Astrocyte (in vitro differentiated cells and primary cell): ENCODE measurements at regions not wholly inside any gene's neighbourhood (a gene's known extent, or its start where the extent isn't known, plus 50 kb on each side); places are given as distances from the start of the nearest gene placed in this dataset.

Source experiments
- DNase-seq: peaks from one replicate; pipeline ENCODE4 v3.0.0-alpha.2; 2010; ENCODE audit warnings: low read depth
- FAIRE-seq: peaks from 2 replicates; lab custom pipeline; 2011; peaks lifted over from hg19 to GRCh38; lab: Jason Lieb, UNC
- H2AFZ ChIP-seq: 2 replicates; pipeline ENCODE4 v1.6.0; 2012; ENCODE audit warnings: low read depth, low read length, inconsistent platforms
- H3K27ac ChIP-seq: 2 replicates; pipeline ENCODE4 v1.5.1; 2011; ENCODE audit warnings: low read depth, low read length, inconsistent platforms
- H3K27me3 ChIP-seq: 2 replicates; pipeline ENCODE4 v1.6.0; 2011; ENCODE audit warnings: low read length, inconsistent platforms; ENCODE audit not compliant: insufficient read depth
- H3K36me3 ChIP-seq: 2 replicates; pipeline ENCODE4 v1.5.1; 2011; ENCODE audit warnings: low read length, inconsistent platforms; ENCODE audit not compliant: insufficient read depth
- H3K4me1 ChIP-seq: 2 replicates; pipeline ENCODE4 v1.5.1; 2011; ENCODE audit warnings: low read length, inconsistent platforms; ENCODE audit not compliant: insufficient read depth
- H3K4me2 ChIP-seq: 2 replicates; pipeline ENCODE4 v1.6.0; 2012; ENCODE audit warnings: low read length, inconsistent platforms
- H3K4me3 ChIP-seq: 2 replicates; pipeline ENCODE4 v1.5.1; 2011; ENCODE audit warnings: low read depth, mild to moderate bottlenecking, low read length, inconsistent platforms; ENCODE audit not compliant: insufficient read depth
- H3K79me2 ChIP-seq: 2 replicates; pipeline ENCODE4 v1.6.0; 2012; ENCODE audit warnings: mild to moderate bottlenecking, low read length, inconsistent platforms; ENCODE audit not compliant: insufficient read depth
- H3K9ac ChIP-seq: 2 replicates; pipeline ENCODE4 v1.6.0; 2012; ENCODE audit warnings: mild to moderate bottlenecking, low read length, inconsistent platforms
- H3K9me3 ChIP-seq: 2 replicates; pipeline ENCODE4 v1.5.1; 2012; ENCODE audit warnings: low read depth, mild to moderate bottlenecking, low read length, inconsistent platforms; ENCODE audit not compliant: insufficient read depth
- H4K20me1 ChIP-seq: 2 replicates; pipeline ENCODE4 v1.6.0; 2012; ENCODE audit warnings: low read length, inconsistent platforms; ENCODE audit not compliant: insufficient read depth
- H3K27ac Mint-ChIP-seq: one replicate; pipeline ENCODE4 v1.8.0; 2021; ENCODE audit warnings: mild to moderate bottlenecking, mixed read lengths; ENCODE audit not compliant: unreplicated experiment
- H3K27me3 Mint-ChIP-seq: one replicate; pipeline ENCODE4 v1.8.0; 2021; ENCODE audit warnings: low read depth, mixed read lengths; ENCODE audit not compliant: unreplicated experiment
- H3K36me3 Mint-ChIP-seq: one replicate; pipeline ENCODE4 v1.8.0; 2021; ENCODE audit warnings: low read depth, mixed read lengths; ENCODE audit not compliant: unreplicated experiment
- H3K4me1 Mint-ChIP-seq: one replicate; pipeline ENCODE4 v1.8.0; 2021; ENCODE audit warnings: low read depth, mixed read lengths; ENCODE audit not compliant: unreplicated experiment
- H3K4me3 Mint-ChIP-seq: one replicate; pipeline ENCODE4 v1.8.0; 2021; ENCODE audit warnings: mild to moderate bottlenecking, moderate library complexity, mixed read lengths; ENCODE audit not compliant: unreplicated experiment
- H3K9me3 Mint-ChIP-seq: one replicate; pipeline ENCODE4 v1.8.0; 2021; ENCODE audit warnings: mild to moderate bottlenecking, mixed read lengths; ENCODE audit not compliant: unreplicated experiment
- EZH2 ChIP-seq: IDR thresholded peaks from 2 replicates; pipeline ENCODE4 v1.6.1; 2012; ENCODE audit warnings: mild to moderate bottlenecking, low read length, inconsistent platforms; ENCODE audit not compliant: insufficient read depth
- TF ChIP-seq, protein P1 (sequence below): IDR thresholded peaks from 2 replicates; pipeline ENCODE4 v1.5.1; 2011; ENCODE audit warnings: low read depth, mild to moderate bottlenecking, inconsistent platforms, low read length, moderate library complexity; ENCODE audit not compliant: insufficient read depth

DNA sequence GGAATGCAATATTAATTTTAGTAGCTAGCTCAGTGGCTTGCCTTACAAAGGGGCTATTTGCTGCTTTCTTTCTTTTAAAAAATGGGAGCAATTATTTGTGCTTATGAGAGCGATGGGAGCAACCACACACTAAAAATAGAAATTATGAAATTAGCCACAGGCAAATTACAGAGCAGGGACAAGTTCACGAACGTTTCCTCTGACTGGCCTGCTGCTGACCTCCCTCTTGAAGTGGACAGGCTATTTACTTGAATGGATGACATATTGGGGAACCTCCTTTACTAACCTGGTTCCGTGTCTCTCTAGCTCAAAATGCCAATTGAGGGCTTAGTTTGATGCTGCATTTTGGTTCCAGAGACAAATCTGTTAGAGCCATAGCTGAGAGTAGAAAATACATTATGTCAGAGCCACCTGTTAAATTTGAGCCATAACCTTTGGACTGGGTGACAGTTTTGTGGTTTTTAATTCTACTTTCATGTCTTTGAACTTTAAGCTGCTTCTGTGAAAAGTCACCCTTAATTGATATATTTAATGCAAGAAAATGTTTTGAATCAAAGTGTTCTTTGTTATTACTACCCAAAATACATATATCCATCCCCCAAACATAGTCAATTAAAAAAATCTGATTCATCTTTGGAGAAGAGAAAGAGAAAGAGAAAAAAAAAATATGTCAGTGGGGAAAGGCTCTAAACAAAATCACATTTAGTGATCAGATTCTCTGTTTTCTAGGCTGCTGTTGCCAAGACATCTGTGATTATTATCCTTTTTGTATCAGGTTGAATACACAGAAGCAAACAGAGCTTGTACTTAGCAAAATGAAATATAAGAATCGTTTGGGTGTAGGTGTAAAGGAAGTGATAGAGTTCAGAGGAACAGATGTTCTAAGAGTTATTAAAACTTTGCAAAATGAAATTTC is 351.9 kb downstream of the ADGRL2 start:
- Mint-ChIP-seq H3K36me3 (no peaks in the 10 kb centered on the region), H3K9me3 (peaks cover 8% of the 10 kb centered on the region), H3K27ac (no peak overlapping the region), H3K27me3 (peaks cover 5% of the 10 kb centered on the region), H3K4me1 (peaks cover 11% of the 10 kb centered on the region), H3K4me3 (no peak overlapping the region)
- Histone ChIP-seq H4K20me1 (no peaks in the 10 kb centered on the region), H3K4me3 (no peak overlapping the region), H3K4me1 (no peaks in the 10 kb centered on the region), H2AFZ (no peak overlapping the region), H3K4me2 (no peak overlapping the region), H3K9ac (no peak overlapping the region), H3K27ac (no peak overlapping the region), H3K79me2 (no peaks in the 10 kb centered on the region), H3K27me3 (no peaks in the 10 kb centered on the region), H3K36me3 (no peaks in the 10 kb centered on the region), H3K9me3 (no peaks in the 10 kb centered on the region)
- no peak for TF ChIP-seq EZH2
- TF ChIP-seq, protein P1, sequence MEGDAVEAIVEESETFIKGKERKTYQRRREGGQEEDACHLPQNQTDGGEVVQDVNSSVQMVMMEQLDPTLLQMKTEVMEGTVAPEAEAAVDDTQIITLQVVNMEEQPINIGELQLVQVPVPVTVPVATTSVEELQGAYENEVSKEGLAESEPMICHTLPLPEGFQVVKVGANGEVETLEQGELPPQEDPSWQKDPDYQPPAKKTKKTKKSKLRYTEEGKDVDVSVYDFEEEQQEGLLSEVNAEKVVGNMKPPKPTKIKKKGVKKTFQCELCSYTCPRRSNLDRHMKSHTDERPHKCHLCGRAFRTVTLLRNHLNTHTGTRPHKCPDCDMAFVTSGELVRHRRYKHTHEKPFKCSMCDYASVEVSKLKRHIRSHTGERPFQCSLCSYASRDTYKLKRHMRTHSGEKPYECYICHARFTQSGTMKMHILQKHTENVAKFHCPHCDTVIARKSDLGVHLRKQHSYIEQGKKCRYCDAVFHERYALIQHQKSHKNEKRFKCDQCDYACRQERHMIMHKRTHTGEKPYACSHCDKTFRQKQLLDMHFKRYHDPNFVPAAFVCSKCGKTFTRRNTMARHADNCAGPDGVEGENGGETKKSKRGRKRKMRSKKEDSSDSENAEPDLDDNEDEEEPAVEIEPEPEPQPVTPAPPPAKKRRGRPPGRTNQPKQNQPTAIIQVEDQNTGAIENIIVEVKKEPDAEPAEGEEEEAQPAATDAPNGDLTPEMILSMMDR = no peak
- no peak for DNase-seq
- no peak for FAIRE-seq

DNA sequence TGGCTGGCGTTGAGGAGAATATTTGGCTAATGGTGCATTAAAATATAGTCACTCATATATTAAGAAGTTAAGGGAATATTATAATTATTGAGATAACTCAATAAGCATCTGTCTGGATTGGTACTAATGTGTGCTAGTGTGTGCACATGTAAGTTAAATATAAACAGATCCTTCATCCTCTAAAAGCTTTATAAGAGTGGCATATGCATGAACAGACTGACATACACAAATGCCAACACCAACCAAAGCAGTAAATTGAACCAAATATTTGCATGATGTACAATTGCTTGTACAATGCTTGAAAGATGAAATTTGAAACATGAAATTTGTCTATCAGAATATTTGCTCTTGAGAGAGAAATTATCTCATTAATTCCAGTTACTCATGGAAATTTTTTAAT is 344.9 kb downstream of the ADGRL2 start:
- Histone ChIP-seq H3K9ac (no peak overlapping the region), H3K9me3 (no peaks in the 10 kb centered on the region), H3K4me1 (no peaks in the 10 kb centered on the region), H2AFZ (no peak overlapping the region), H3K4me2 (no peak overlapping the region), H3K27ac (no peak overlapping the region), H3K27me3 (no peaks in the 10 kb centered on the region), H4K20me1 (no peaks in the 10 kb centered on the region), H3K79me2 (no peaks in the 10 kb centered on the region), H3K4me3 (no peak overlapping the region), H3K36me3 (no peaks in the 10 kb centered on the region)
- Mint-ChIP-seq H3K36me3 (no peaks in the 10 kb centered on the region), H3K4me3 (no peak overlapping the region), H3K9me3 (no peaks in the 10 kb centered on the region), H3K4me1 (no peaks in the 10 kb centered on the region), H3K27me3 (no peaks in the 10 kb centered on the region), H3K27ac (no peak overlapping the region)
- no peak for DNase-seq
- FAIRE-seq = no peak
- TF ChIP-seq, protein P1 = no peak
- no peak for TF ChIP-seq EZH2
